Activated naive CD8-positive, alpha-beta T cell (primary cell): ENCODE measurements at regions not wholly inside any gene's neighbourhood (a gene's known extent, or its start where the extent isn't known, plus 50 kb on each side); places are given as distances from the start of the nearest gene placed in this dataset.
"Not testable (repeated sequence)": the region's sequence is repeated elsewhere in the genome, so short reads cannot be mapped to it uniquely, and the experiment has no call there.

ENCODE experiments used
- H3K27ac Mint-ChIP-seq: one replicate; pipeline ENCODE4 v1.8.0; 2021; ENCODE audit warnings: mixed read lengths
- H3K27me3 Mint-ChIP-seq: one replicate; pipeline ENCODE4 v1.8.0; 2021; ENCODE audit warnings: mixed read lengths
- H3K36me3 Mint-ChIP-seq: one replicate; pipeline ENCODE4 v1.8.0; 2021; ENCODE audit warnings: mixed read lengths
- H3K4me1 Mint-ChIP-seq: one replicate; pipeline ENCODE4 v1.8.0; 2021; ENCODE audit warnings: low read depth, mixed read lengths
- H3K4me3 Mint-ChIP-seq: one replicate; pipeline ENCODE4 v1.8.0; 2021; ENCODE audit warnings: mild to moderate bottlenecking, mixed read lengths
- H3K9me3 Mint-ChIP-seq: one replicate; pipeline ENCODE4 v1.8.0; 2021; ENCODE audit warnings: low read depth, mixed read lengths

GRCh38 chr12:4154672-4155225, 118.8 kb upstream of the CCND2 start:
- peaks cover 4% of the 10 kb centered on the region for H3K36me3 Mint-ChIP-seq
- H3K4me1 Mint-ChIP-seq, result peaks cover 60% of the 10 kb centered on the region
- H3K4me3 Mint-ChIP-seq, result no peak overlapping the region
- H3K27me3 Mint-ChIP-seq, result no peaks in the 10 kb centered on the region
- H3K27ac Mint-ChIP-seq, result no peak overlapping the region
- no peaks in the 10 kb centered on the region for H3K9me3 Mint-ChIP-seq

- peak overlapping the region; percentile 39 for H3K4me3 Mint-ChIP-seq
- peaks cover 4% of the 10 kb centered on the region for H3K36me3 Mint-ChIP-seq
- no peaks in the 10 kb centered on the region for H3K27me3 Mint-ChIP-seq
- H3K9me3 Mint-ChIP-seq, result no peaks in the 10 kb centered on the region
- H3K27ac Mint-ChIP-seq, result peak overlapping the region; percentile 94
- H3K4me1 Mint-ChIP-seq, result peaks cover 59% of the 10 kb centered on the region
These were observed 120.1 kb upstream of the CCND2 start for GRCh38 chr12:4153343-4153892.

- peak overlapping the region; percentile 28 for H3K4me3 Mint-ChIP-seq
- H3K27ac Mint-ChIP-seq, result peak overlapping the region; percentile 94
- no peaks in the 10 kb centered on the region for H3K27me3 Mint-ChIP-seq
- H3K4me1 Mint-ChIP-seq, result peaks cover 68% of the 10 kb centered on the region
- H3K36me3 Mint-ChIP-seq, result peaks cover 2% of the 10 kb centered on the region
- no peaks in the 10 kb centered on the region for H3K9me3 Mint-ChIP-seq
These were observed 121.3 kb upstream of the CCND2 start for GRCh38 chr12:4152145-4152795.

GRCh38 chr12:4151362-4152121, 122.0 kb upstream of the CCND2 start:
- peaks cover 72% of the 10 kb centered on the region for H3K4me1 Mint-ChIP-seq
- H3K36me3 Mint-ChIP-seq, result peaks cover 2% of the 10 kb centered on the region
- no peak overlapping the region for H3K4me3 Mint-ChIP-seq
- H3K27me3 Mint-ChIP-seq, result no peaks in the 10 kb centered on the region
- H3K9me3 Mint-ChIP-seq, result no peaks in the 10 kb centered on the region
- H3K27ac Mint-ChIP-seq, result peak overlapping the region; percentile 94

- Mint-ChIP-seq H3K4me1 (peaks cover 78% of the 10 kb centered on the region), H3K27ac (peak overlapping the region; percentile 61)
- H3K27me3 Mint-ChIP-seq, H3K4me3 Mint-ChIP-seq, H3K9me3 Mint-ChIP-seq, H3K36me3 Mint-ChIP-seq: not testable (repeated sequence)
These were observed 123.2 kb upstream of the CCND2 start for GRCh38 chr12:4150355-4150754.

- Mint-ChIP-seq H3K27me3 (no peaks in the 10 kb centered on the region), H3K36me3 (peaks cover 2% of the 10 kb centered on the region), H3K4me1 (peaks cover 80% of the 10 kb centered on the region), H3K27ac (peak overlapping the region; percentile 86), H3K9me3 (no peaks in the 10 kb centered on the region), H3K4me3 (peak overlapping the region; percentile 38)
These were observed 125.0 kb upstream of the CCND2 start for GRCh38 chr12:4148418-4149056.

GRCh38 chr12:4147031-4147481, 126.5 kb upstream of the CCND2 start:
- no peaks in the 10 kb centered on the region for H3K9me3 Mint-ChIP-seq
- H3K4me3 Mint-ChIP-seq, result peak overlapping the region; percentile 68
- peaks cover 78% of the 10 kb centered on the region for H3K4me1 Mint-ChIP-seq
- H3K27me3 Mint-ChIP-seq, result no peaks in the 10 kb centered on the region
- H3K36me3 Mint-ChIP-seq, result peaks cover 2% of the 10 kb centered on the region
- peak overlapping the region; percentile 97 for H3K27ac Mint-ChIP-seq

- H3K27me3 Mint-ChIP-seq, result no peaks in the 10 kb centered on the region
- peaks cover 79% of the 10 kb centered on the region for H3K4me1 Mint-ChIP-seq
- H3K4me3 Mint-ChIP-seq, result peak overlapping the region; percentile 68
- H3K27ac Mint-ChIP-seq, result peak overlapping the region; percentile 97
- H3K9me3 Mint-ChIP-seq, result no peaks in the 10 kb centered on the region
- H3K36me3 Mint-ChIP-seq, result no peaks in the 10 kb centered on the region
These were observed 127.3 kb upstream of the CCND2 start for GRCh38 chr12:4145990-4146859.

- H3K36me3 Mint-ChIP-seq, result no peaks in the 10 kb centered on the region
- H3K9me3 Mint-ChIP-seq, result no peaks in the 10 kb centered on the region
- H3K27ac Mint-ChIP-seq, result peak overlapping the region; percentile 97
- H3K4me3 Mint-ChIP-seq, result no peak overlapping the region
- H3K27me3 Mint-ChIP-seq, result no peaks in the 10 kb centered on the region
- H3K4me1 Mint-ChIP-seq, result peaks cover 87% of the 10 kb centered on the region
These were observed 128.9 kb upstream of the CCND2 start for GRCh38 chr12:4144676-4145075.

GRCh38 chr12:4143896-4144295, 129.7 kb upstream of the CCND2 start:
- peaks cover 91% of the 10 kb centered on the region for H3K4me1 Mint-ChIP-seq
- no peaks in the 10 kb centered on the region for H3K9me3 Mint-ChIP-seq
- H3K36me3 Mint-ChIP-seq, result no peaks in the 10 kb centered on the region
- H3K27me3 Mint-ChIP-seq, result no peaks in the 10 kb centered on the region
- peak overlapping the region; percentile 45 for H3K4me3 Mint-ChIP-seq
- peak overlapping the region; percentile 55 for H3K27ac Mint-ChIP-seq

GRCh38 chr12:4141348-4142270, 132.0 kb upstream of the CCND2 start:
- no peaks in the 10 kb centered on the region for H3K27me3 Mint-ChIP-seq
- peaks cover 76% of the 10 kb centered on the region for H3K4me1 Mint-ChIP-seq
- H3K36me3 Mint-ChIP-seq, result no peaks in the 10 kb centered on the region
- peak overlapping the region; percentile 87 for H3K4me3 Mint-ChIP-seq
- no peaks in the 10 kb centered on the region for H3K9me3 Mint-ChIP-seq
- peak overlapping the region; percentile 97 for H3K27ac Mint-ChIP-seq

- Mint-ChIP-seq H3K36me3 (peaks cover 2% of the 10 kb centered on the region), H3K4me1 (peaks cover 76% of the 10 kb centered on the region), H3K27ac (peak overlapping the region; percentile 68), H3K9me3 (no peaks in the 10 kb centered on the region), H3K4me3 (no peak overlapping the region), H3K27me3 (no peaks in the 10 kb centered on the region)
These were observed 132.8 kb upstream of the CCND2 start for GRCh38 chr12:4140581-4141301.

- no peak overlapping the region for H3K4me3 Mint-ChIP-seq
- H3K27me3 Mint-ChIP-seq, result no peaks in the 10 kb centered on the region
- no peak overlapping the region for H3K27ac Mint-ChIP-seq
- H3K9me3 Mint-ChIP-seq, result no peaks in the 10 kb centered on the region
- H3K36me3 Mint-ChIP-seq, result peaks cover 3% of the 10 kb centered on the region
- peaks cover 68% of the 10 kb centered on the region for H3K4me1 Mint-ChIP-seq
These were observed 134.4 kb upstream of the CCND2 start for GRCh38 chr12:4139191-4139590.
